HG03159 (cell line): ENCODE measurements at regions not wholly inside any gene's neighbourhood (a gene's known extent, or its start where the extent isn't known, plus 50 kb on each side); places are given as distances from the start of the nearest gene placed in this dataset.
"Not testable (repeated sequence)": the region's sequence is repeated elsewhere in the genome, so short reads cannot be mapped to it uniquely, and the experiment has no call there.

Experiments used
- ATAC-seq: cut with Tn5 transposase; IDR thresholded peaks from one replicate; pipeline ENCODE4 v1.9.1; 2021; ENCODE audit warnings: mild to moderate bottlenecking, moderate library complexity; ENCODE audit not compliant: unreplicated experiment

DNA sequence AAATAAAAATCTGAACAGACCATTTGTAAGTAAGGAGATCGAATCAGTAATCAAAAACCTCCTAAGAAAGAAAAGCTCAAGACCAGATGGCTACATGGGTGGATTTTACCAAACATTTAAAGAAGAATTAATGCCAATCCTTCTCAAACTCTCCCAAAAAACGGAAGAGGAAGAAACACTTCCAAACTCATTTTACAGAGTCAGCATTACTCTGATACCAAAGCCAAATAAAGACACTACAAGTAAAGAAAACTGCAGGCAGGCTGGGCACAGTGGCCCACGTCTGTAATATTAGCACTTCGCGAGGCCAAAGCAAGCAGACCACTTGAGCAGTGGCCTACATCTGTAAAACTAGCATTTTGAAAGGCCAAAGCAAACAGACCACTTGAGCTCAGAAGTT lies 159.8 kb downstream of the DPY19L2 start:
- no peak for ATAC-seq

DNA sequence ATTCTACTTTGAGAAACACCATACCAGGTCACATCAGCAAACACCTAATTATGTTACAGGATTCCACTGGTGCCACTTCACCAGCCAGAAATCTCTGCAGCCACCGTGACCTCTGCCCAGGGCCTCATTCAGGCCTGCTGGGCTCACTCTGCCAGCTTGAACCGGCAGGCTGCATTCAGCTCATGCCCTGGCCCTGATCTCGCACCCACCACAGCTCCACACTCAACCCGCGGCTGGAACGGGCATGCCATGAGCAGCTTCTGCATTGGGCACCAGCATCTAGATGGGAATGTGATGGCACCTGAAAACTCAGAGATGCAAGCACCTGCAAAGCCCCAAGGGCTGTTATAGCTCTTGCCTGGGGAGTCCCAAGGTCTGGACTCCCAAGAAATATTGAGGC lies 168.7 kb downstream of the DPY19L2 start:
- no peak for ATAC-seq

DNA sequence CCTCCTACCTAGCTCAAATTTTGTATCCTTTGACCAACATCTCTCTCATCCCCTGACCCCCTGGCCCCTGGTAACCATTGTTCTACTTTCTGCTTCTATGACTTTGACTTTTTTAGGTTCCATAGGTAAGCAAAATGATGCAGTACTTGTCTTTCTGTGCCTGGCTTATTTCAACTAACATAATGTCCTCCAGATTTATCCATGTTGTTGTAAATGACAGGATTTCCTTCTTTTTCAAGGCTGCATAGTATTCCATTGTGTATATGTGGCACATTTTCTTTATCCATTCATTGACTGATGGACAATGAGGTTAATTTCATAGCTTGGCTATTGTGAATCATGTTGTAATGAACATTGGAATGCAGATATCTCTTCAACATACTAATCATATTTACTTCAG lies 170.1 kb downstream of the DPY19L2 start:
- no peak for ATAC-seq

DNA sequence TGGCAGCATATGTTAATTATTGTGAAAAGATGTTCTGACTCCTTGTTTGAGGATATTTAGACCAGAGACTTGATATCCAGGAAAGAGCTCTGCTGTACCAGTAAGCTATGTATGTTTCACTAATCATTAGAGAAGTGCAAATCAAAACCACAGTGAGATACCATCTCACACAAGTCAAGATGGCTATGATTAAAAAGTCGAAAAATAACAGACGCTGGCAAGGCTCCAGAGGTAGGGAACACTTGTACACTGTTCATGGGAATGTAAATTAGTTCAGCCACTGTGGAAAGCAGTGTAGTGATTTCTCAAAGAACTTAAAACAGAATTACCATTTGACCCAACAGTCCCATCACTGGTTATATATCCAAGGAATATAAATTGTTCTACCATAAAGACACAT lies 171.6 kb downstream of the DPY19L2 start:
- ATAC-seq, result no peak

DNA sequence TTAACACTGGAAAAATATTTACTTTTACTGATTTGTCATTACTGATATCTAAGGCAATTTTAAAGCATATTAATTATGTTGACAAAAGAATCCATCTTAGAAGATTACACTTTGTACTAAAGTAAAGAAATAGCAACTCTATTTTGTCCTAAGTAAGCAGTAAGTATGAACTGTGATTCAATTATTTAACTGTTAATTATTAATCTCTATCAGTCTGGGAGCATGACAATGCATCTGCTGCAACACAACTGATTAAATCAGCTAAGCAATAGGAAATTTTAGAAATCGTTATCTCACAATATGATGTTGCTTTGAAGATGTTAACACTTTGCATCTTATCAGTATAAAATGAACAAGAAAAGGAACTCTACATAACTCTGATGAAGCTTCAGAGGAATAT lies 172.3 kb downstream of the DPY19L2 start:
- ATAC-seq, result no peak

DNA sequence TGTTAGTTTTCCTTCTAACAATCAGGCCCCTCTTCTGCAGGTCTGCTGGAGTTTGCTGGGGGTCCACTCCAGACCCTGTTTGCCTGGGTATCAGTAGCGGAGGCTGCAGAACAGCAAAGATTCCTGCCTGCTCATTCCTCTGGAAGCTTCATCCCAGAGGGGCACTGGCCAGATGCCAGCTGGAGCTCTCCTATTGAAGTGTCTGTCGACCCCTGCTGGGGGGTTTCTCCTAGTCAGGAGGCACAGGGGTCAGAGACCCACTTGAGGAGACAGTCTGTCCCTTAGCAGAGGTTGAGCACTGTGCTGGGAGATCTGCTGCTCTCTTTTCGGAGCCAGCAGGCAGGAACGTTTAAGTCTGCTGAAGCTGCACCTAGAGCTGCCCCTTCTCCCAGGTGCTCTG lies 174.9 kb downstream of the DPY19L2 start:
- ATAC-seq, result not testable (repeated sequence)

DNA sequence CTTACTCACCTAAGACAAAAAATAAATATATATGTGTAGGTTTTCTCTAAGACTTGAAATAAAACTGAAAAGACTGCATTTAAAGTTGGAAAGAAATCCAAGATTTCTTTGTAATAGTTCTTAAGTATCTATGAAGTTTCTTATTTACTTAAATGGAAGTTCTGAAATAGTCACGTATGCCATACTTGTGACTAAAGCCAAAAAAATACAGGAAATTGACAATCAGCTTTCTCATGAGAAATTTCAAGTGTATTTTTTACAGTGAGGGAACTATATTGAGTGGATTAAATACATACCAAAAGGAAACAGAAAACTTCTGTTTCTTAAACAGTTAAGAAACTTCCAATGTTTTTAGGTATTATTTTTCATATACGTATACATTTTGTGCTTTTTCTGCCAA lies 188.1 kb downstream of the DPY19L2 start:
- no peak for ATAC-seq

DNA sequence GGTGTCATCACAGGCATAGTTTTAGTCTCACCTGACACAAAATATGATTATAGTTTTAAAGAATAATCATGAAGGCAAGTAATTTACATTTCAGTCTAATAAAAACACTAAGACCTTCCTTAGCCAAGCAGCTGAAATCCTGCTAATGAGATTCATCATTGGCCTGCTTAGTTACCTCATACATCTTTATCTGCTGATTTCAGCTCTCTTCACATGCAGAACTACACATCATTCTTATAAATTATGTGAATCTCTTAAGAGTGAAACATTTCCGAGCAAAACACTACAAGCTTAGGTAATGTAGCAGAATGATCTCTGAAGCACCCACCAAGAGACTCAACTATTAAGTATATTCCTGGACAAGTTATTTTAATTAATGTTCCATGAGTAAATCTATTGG lies 198.1 kb downstream of the DPY19L2 start:
- no peak for ATAC-seq

DNA sequence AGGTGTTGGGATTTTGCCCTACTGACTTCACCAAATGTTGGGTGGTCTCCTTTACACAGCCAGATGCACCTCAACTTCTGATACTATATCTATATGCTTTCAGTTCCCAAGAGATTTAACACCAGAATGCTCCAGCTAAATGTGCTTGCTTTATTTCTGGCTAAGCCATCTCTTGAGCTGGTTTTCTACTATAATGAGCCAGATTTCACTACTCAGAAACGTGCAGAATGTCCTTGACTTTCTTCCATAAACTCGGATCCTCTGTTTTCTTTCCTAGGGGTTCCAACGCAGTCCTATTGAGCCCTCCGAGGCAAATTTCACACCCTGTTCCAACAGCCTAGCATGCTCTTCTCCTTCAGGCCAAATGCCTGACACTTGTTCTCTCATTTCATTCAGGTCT lies 200.3 kb downstream of the DPY19L2 start:
- no peak for ATAC-seq

DNA sequence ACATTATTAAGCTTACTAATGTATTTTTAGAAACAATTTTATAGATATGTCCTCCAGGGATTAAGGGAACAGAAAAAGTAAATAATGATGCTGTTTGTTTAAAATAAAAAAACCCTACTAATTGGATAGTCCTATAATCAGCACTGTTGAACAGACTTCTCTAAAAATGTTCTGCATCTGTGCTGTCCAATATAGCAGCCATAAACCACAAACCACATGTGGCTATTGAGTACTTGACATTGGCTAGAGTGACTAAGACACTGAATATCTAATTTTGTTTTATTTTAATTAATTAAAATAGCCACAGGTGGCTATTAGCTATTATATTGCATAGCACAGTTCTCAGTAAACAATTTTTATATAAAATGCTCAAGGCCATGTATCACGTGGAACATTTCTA lies 210.4 kb downstream of the DPY19L2 start:
- ATAC-seq, result no peak

DNA sequence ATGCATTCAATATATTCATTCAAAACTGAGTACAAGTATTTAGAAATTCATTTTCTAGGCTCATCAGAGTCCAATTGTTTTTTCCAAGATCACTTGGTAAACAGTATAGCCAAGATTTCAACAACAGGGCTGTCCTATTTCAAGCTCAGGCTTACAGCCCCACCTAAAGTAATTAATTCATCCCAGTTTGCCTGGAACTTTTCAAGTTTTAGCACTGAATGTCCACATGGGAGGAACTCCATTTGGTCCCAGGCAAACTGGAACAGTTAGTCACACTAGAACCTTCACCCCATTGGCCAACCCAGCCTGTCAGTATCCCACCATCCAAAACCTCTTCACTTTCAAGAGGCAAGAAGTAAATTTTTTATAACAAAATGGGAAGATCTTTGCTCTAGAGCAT lies 210.9 kb downstream of the DPY19L2 start:
- no peak for ATAC-seq

DNA sequence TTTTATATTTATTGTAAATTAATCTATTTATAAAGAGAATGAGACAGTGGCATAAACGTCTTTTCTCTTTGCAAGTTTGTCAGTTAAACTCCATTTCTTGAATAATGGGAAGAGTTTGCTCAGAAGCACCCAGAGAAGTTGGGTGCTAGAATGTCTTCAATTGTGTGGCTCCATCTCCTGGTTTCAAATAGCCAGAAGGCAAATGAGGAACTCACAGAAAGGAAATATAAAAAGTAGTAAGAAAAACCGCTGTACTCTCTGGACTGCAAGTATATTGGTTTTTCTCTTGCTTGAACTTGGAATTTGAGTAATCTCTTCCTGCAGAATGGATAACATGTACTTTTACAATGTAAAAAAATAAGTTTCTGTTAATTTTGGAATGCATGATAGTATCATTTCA lies 217.5 kb downstream of the DPY19L2 start:
- ATAC-seq, result no peak

DNA sequence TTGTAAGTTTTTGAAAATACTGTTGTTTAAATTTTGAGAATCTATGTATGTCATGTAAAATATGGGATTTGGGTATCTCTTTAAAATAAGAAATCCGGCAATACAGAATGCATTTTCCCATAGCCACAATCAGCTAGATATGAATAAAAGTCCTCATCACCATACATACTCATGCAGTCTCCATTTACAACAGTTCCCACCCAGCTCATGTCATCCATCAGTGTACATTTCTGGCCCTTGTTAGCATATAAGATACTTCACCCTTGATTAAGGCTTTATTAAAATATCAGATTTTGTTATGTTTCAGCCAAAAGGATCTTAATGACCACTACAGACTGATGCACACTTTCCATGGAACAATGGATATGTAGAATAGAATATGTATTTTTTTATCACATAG lies 218.0 kb downstream of the DPY19L2 start:
- no peak for ATAC-seq

DNA sequence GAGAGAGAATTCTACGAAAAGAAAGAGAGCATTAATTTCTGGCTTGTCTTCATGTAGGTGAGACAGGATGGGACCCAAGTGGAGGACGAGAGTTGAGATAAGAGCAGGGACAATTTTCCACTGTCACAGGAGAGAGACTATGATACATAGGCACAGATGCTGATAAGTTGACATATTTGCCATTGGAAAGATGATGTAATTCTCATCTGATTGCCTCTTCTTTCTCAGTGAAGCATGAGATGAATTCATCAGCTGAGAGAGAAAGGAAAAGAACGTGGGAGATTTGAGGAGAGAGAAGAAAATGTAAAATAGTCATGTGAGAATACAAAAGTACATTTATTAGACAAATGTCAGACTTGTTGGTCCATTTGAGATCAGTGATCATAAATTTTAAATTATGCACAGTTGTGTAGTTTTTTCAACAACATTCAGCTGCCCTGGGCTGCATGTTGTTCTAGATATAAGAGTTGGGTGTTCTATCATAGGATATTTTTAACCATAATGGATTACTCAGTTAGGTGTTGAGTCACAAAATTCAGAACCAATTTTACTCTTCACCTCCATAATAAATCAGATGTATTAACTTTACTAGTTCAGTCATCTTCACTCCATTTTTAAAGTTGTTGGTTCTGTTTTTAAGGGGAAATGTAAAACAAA lies 222.9 kb downstream of the DPY19L2 start:
- no peak for ATAC-seq

DNA sequence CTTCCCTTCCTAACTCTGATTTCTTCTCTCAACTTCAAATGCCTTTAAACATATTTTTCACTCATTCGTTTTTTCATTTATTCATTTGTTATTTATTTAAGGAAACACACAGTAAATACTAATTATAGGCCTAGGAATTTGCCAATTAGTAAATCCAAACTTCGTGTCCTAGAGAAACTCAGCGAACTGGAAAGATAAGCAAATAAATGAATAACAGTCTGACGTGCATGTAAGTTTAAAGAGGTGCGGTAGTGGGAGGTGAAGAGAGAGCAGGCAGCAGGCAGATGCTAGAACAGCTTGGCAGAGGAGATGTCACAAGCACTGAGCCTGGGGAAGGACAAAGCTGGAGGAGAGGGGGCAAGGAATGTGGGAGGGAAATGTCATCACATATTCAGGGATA lies 228.2 kb downstream of the DPY19L2 start:
- ATAC-seq, result no peak

DNA sequence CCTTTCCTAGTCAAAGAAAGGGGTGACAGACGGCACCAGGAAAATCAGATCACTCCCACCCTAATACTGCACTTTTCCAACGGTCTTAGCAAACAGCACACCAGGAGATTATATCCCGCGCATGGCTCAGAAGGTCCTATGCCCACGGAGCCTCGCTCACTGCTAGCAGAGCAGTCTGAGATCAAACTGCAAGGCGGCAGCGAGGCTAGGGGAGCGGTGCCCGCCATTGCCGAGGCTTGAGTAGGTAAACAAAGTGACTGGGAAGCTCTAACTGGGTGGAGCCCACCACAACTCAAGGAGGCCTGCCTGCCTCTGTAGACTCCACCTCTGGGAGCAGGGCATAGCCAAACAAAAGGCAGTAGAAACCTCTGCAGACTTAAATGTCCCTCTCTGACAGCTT lies 233.9 kb downstream of the DPY19L2 start:
- ATAC-seq, result not testable (repeated sequence)

DNA sequence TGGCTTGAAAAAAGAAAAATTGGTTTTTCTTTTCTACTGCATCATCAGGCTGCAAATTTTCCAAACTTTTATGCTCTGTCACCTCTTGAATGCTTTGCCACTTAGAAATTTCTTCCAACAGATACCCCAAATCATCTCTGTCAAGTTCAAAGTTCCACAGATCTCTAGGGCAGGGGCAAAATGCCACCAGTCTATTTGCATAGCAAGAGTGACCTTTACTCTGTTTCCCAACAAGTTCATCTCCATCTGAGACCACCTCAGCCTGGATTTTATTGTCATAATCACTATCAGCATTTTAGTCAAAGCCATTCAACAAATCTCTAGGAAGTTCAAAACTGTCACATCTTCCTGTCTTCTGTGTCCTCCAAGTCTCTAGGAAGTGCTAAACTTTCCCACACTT lies 240.3 kb downstream of the DPY19L2 start:
- not testable (repeated sequence) for ATAC-seq

DNA sequence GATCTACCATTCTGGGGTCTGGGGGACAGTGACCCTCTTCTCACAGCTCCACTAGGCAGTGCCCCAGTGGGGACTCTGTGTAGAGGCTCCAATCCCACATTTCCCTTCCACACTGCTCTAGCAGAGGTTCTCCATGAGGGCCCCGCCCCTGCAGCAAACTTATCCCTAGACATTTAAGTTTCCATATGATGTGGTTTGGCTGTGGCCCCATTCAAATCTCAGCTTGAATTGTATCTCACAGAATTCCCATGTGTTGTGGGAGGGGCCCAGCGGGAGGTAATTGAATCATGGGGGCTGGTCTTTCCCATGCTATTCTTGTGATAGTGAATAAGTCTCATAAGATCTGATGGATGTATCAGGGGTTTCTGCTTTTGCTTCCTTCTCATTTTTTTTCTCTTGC lies 241.3 kb downstream of the DPY19L2 start:
- ATAC-seq, result not testable (repeated sequence)

DNA sequence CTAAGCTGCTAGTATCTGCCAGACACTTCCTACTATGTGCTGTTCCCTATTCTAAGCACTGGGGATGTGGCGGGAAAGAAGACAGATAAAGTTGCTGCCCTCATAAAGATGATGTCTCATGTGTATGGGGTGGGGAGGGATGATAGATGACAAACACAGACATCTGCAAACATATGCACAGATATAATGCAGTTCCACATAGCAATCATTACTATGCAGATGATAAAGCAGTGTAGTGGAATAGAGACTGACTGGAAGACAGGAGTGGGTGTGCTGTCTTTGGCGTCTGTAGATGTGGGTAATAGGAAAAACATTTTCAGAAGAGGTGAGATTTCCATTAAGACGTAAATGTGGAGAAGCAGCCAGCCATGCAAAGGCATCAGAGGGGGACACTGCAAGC lies 243.6 kb downstream of the DPY19L2 start:
- no peak for ATAC-seq

DNA sequence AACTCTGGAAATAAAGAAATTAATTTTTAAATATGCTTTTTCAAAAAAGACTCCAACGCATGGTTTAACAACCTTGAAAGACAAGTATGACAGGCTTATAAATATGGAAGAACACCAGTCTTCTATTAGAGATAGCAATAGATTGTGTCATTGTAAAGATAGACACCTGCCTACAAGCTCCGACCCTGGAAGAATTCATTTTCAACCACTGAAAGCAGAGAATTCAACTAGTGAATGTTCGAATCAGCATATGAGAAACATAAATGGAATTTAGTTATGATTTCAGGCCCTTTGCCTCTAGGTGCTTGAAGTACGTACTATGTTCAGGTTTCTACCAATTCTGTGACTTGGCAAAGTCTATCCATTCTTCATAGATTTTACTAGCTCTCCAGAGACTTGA lies 244.5 kb downstream of the DPY19L2 start:
- ATAC-seq, result no peak

DNA sequence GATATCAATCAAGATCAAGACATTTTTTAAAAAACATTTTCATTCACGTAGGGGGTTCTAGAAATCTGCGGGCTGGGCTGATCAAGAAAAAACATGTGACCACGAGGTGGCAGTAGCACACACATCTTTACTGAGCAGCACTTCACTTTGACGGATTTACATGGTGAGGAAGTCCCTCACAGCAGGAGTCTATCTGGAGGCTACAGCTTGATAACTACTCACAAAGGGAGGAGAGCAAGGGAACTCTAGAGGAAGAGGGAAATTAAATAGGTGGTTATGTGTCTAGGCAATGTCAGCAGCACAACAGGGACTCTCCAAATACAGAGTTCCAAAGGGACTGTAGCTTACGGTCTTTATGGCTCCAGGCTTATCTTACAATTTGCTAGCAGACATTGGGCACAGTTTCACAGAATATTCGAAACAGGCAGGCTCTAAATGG lies 248.1 kb downstream of the DPY19L2 start:
- peak; percentile 98 for ATAC-seq

DNA sequence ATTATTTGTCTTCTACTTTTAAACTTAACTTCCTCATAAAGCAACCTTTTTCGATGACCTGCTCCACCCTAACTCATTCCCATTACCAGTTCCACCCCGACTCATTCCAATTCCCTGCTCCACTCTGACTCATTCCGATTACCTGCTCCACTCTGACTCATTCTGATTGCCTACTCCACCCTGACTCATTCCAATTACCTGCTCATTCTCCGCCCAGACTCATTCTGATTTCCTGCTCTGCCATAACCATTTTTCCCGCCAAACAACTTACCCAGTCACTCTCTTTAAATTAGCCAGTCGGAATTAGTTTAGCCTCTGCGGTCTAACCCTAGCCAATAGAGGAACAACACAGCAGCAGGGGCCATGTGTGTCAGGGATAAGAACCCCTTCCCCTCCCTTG lies 249.1 kb downstream of the DPY19L2 start:
- no peak for ATAC-seq

DNA sequence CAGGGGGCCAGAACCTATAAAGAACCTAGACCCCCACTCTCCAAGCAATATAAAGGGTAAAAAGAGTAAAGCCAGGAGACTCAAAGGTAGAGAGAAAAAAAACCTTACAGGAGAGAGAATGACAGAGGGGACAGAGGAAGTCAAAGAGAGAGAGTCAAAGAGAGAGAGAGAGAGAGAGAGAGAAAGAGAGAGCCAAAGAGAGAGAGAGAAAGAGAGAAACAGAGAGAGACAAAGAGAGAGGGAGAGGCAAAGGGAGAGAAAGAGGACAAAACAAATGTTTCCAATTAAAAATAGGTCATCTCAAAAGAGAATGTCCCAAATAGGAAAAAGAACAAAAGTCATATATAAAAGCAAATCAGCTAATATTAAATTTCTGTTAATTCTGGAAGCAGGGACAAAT lies 251.5 kb downstream of the DPY19L2 start:
- ATAC-seq, result no peak
